ENCODE measurements at regions not wholly inside any gene's neighbourhood (a gene's known extent, or its start where the extent isn't known, plus 50 kb on each side); places are given as distances from the start of the nearest gene placed in this dataset.

DNA sequence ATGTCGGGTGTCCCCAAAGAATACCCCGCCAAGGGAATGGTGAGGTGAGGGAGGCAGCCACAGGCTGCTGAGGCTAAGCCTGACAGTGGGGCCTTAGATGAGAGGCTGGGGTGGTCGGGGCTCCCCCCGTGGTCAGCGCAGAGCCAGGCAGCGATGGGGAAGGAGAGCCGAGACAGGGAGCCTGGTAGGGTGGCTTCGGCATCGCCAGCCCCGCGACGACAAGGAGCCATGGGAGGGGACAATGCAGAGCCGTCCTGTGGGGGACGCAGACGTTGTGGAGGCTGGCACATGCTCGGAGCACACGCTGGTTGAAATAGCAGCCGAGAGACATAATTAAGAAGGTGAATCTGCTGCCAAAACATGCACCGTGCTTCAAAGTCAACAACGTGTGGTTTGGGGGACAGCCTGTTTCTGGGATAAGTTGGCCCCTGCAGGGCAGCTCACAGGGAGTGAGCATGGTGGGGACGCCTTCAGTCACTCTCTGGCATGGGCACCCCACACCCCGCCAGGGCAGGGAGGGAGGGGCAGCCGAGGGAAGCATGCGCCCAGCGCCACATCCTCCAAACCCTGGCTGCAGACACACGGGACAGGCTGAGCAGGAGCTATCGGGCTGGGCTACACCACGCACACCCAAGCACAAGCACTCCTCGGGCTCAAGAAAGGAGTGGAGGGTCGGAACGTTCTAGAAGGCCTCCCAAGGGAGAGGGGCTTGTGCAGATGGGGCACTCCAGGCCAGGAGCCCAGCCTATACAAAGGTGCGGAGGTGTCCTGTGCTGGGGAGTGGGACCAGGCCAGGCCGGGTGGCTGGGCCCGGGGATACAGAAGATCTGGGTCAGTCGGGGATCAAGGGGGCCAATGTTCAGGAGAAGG is 66.6 kb upstream of the C14orf180 start:
- Histone ChIP-seq H3K27ac (ENCODE audit: low read length in 2 of 2) (no peak overlapping the region), H3K4me2 (replicated peaks; ENCODE audit: low read depth, low read length, poor library complexity, severe bottlenecking) (no peak overlapping the region), H2AFZ (ENCODE audit: insufficient read depth, low read depth, low read length, poor library complexity, severe bottlenecking) (no peak overlapping the region), H4K20me1 (ENCODE audit: control insufficient read depth, insufficient read depth, low read length, poor library complexity, severe bottlenecking) (no peaks in the 10 kb centered on the region), H3K79me2 (ENCODE audit: control insufficient read depth, insufficient read depth, low read length) (no peaks in the 10 kb centered on the region), H3K36me3 (replicated peaks in 1 of 2; ENCODE audit: control extremely low read depth in 1 of 2, control insufficient read depth in 1 of 2, extremely low read depth in 1 of 2, insufficient read depth in 2 of 2, low read length in 1 of 2) (no peaks in the 10 kb centered on the region), H3K4me1 (ENCODE audit: control insufficient read depth in 2 of 2, insufficient read depth in 2 of 2, low read length in 2 of 2) (no peaks in the 10 kb centered on the region), H3K27me3 (replicated peaks in 1 of 4; ENCODE audit: control extremely low read depth in 1 of 4, control insufficient read depth in 3 of 4, insufficient read depth in 4 of 4, low read length in 3 of 4) (peaks cover 0 to 5% (median 0%) of the 10 kb centered on the region in 4 experiments), H3K9ac (ENCODE audit: low read length) (no peak overlapping the region), H3K4me3 (ENCODE audit: control extremely low read depth in 1 of 5, extremely low read depth in 1 of 5, insufficient read depth in 1 of 5, low read depth in 2 of 5, low read length in 4 of 5) (no peak overlapping the region), H3K9me3 (ENCODE audit: control extremely low read depth in 1 of 3, control insufficient read depth in 2 of 3, insufficient read depth in 1 of 3, low read length in 2 of 3) (peaks cover 0 to 26% (median 0%) of the 10 kb centered on the region in 3 donors)
- intact Hi-C loops (cut with micrococcal nuclease) = no loop called here
- CTCF ChIA-PET = no interaction called here
- ATAC-seq (ENCODE audit: low read depth) (no peak), DNase-seq (no peak)
- Mint-ChIP-seq H3K9me3 (ENCODE audit: insufficient read depth) (peaks cover 3% of the 10 kb centered on the region), H3K27me3 (peaks cover 13% of the 10 kb centered on the region), H3K27ac (no peak overlapping the region), H3K4me1 (no peaks in the 10 kb centered on the region), H3K4me3 (no peak overlapping the region)
- WGBS (ENCODE audit: insufficient coverage) = 74% methylated on average over 34 of the region's 35 CpGs
- TF ChIP-seq, protein P1, sequence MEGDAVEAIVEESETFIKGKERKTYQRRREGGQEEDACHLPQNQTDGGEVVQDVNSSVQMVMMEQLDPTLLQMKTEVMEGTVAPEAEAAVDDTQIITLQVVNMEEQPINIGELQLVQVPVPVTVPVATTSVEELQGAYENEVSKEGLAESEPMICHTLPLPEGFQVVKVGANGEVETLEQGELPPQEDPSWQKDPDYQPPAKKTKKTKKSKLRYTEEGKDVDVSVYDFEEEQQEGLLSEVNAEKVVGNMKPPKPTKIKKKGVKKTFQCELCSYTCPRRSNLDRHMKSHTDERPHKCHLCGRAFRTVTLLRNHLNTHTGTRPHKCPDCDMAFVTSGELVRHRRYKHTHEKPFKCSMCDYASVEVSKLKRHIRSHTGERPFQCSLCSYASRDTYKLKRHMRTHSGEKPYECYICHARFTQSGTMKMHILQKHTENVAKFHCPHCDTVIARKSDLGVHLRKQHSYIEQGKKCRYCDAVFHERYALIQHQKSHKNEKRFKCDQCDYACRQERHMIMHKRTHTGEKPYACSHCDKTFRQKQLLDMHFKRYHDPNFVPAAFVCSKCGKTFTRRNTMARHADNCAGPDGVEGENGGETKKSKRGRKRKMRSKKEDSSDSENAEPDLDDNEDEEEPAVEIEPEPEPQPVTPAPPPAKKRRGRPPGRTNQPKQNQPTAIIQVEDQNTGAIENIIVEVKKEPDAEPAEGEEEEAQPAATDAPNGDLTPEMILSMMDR (IDR thresholded peaks at IDR 0.05) = no peak
- TF ChIP-seq EZH2 (IDR thresholded peaks at IDR 0.05; ENCODE audit: borderline replicate concordance, insufficient read depth, low read depth, low read length, poor library complexity, severe bottlenecking) = no peak
- POLR2A ChIA-PET = no interaction called here

DNA sequence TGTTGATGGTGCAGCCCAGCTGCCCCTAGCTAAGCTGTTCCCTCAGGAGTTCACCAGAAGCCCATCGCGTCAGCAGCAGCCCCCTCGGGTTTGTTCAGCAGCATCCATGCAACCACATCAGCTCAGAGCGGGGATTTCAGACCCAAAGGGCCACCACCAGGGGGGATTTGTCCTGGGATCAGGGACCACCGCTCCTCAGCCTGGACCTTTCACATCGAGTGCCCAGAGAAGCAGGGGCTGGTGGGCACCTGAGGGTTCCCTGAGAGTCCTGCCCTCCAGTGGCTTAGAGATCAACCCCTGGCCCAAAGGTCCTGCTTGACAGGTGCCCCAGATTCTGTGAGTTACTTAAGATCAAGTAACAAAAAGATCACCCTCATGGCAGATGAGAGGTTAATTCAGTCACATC is 65.9 kb upstream of the C14orf180 start:
- H4K20me1 ChIP-seq (ENCODE audit: control insufficient read depth, insufficient read depth, low read length, poor library complexity, severe bottlenecking) = no peaks in the 10 kb centered on the region
- H3K9ac ChIP-seq (ENCODE audit: low read length) = no peak overlapping the region
- intact Hi-C loops (cut with micrococcal nuclease) = no loop called here
- H2AFZ ChIP-seq (ENCODE audit: insufficient read depth, low read depth, low read length, poor library complexity, severe bottlenecking) = no peak overlapping the region
- Mint-ChIP-seq H3K27ac (no peak overlapping the region), H3K9me3 (ENCODE audit: insufficient read depth) (peaks cover 3% of the 10 kb centered on the region), H3K4me1 (no peaks in the 10 kb centered on the region), H3K4me3 (no peak overlapping the region), H3K27me3 (peaks cover 8% of the 10 kb centered on the region)
- no peak overlapping the region for H3K4me2 ChIP-seq (replicated peaks; ENCODE audit: low read depth, low read length, poor library complexity, severe bottlenecking)
- H3K27me3 ChIP-seq (replicated peaks in 1 of 4; ENCODE audit: control extremely low read depth in 1 of 4, control insufficient read depth in 3 of 4, insufficient read depth in 4 of 4, low read length in 3 of 4) = peaks cover 0 to 5% (median 0%) of the 10 kb centered on the region in 4 experiments
- no peak for DNase-seq
- H3K9me3 ChIP-seq (ENCODE audit: control extremely low read depth in 1 of 3, control insufficient read depth in 2 of 3, insufficient read depth in 1 of 3, low read length in 2 of 3) = peaks cover 0 to 26% (median 0%) of the 10 kb centered on the region in 3 donors
- CTCF ChIA-PET = no interaction called here
- no peaks in the 10 kb centered on the region for H3K4me1 ChIP-seq (ENCODE audit: control insufficient read depth in 2 of 2, insufficient read depth in 2 of 2, low read length in 2 of 2)
- no peak for TF ChIP-seq EZH2 (IDR thresholded peaks at IDR 0.05; ENCODE audit: borderline replicate concordance, insufficient read depth, low read depth, low read length, poor library complexity, severe bottlenecking)
- TF ChIP-seq, protein P1 (IDR thresholded peaks at IDR 0.05) = no peak
- POLR2A ChIA-PET = no interaction called here
- H3K27ac ChIP-seq (ENCODE audit: low read length in 2 of 2) = no peak overlapping the region
- WGBS (ENCODE audit: insufficient coverage) = 82% methylated on average over 6 of the region's 6 CpGs
- H3K79me2 ChIP-seq (ENCODE audit: control insufficient read depth, insufficient read depth, low read length) = no peaks in the 10 kb centered on the region
- no peak overlapping the region for H3K4me3 ChIP-seq (ENCODE audit: control extremely low read depth in 1 of 5, extremely low read depth in 1 of 5, insufficient read depth in 1 of 5, low read depth in 2 of 5, low read length in 4 of 5)
- no peaks in the 10 kb centered on the region for H3K36me3 ChIP-seq (replicated peaks in 1 of 2; ENCODE audit: control extremely low read depth in 1 of 2, control insufficient read depth in 1 of 2, extremely low read depth in 1 of 2, insufficient read depth in 2 of 2, low read length in 1 of 2)
- ATAC-seq (ENCODE audit: low read depth) = no peak
